ENCODE measurements at regions not wholly inside any gene's neighbourhood (a gene's known extent, or its start where the extent isn't known, plus 50 kb on each side); places are given as distances from the start of the nearest gene placed in this dataset.

DNA sequence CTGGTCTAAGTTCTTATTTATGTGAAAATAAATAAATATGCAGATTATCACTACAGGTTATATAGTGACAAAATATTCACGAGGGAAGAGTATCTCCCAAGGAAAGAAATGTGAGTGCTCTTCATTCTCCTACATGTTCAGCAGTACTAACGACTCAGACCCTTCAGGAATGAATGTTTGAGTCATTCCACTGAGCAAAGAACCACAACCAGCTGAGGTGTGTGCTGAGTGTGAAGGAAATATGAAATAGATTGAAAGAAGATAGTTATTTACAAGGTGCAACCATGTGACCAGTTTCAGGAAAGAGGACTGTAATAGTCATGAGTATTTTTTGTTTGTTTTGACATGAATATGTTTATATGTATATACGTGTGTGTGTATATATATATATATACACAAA, 228.7 kb downstream of the TUSC1 start:
- TF ChIP-seq, protein P1, sequence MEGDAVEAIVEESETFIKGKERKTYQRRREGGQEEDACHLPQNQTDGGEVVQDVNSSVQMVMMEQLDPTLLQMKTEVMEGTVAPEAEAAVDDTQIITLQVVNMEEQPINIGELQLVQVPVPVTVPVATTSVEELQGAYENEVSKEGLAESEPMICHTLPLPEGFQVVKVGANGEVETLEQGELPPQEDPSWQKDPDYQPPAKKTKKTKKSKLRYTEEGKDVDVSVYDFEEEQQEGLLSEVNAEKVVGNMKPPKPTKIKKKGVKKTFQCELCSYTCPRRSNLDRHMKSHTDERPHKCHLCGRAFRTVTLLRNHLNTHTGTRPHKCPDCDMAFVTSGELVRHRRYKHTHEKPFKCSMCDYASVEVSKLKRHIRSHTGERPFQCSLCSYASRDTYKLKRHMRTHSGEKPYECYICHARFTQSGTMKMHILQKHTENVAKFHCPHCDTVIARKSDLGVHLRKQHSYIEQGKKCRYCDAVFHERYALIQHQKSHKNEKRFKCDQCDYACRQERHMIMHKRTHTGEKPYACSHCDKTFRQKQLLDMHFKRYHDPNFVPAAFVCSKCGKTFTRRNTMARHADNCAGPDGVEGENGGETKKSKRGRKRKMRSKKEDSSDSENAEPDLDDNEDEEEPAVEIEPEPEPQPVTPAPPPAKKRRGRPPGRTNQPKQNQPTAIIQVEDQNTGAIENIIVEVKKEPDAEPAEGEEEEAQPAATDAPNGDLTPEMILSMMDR (IDR thresholded peaks at IDR 0.05) = no peak
- no peak for TF ChIP-seq POLR2A (IDR thresholded peaks at IDR 0.05)
